Vagina (tissue), 2 donors: ENCODE measurements at regions not wholly inside any gene's neighbourhood (a gene's known extent, or its start where the extent isn't known, plus 50 kb on each side); places are given as distances from the start of the nearest gene placed in this dataset.

Experiments used
- DNase-seq, 2 donors: peaks; one replicate each; pipeline ENCODE4 v3.0.0-alpha.2; 2017; ENCODE audit errors: extremely low spot score in 2 of 2
- H3K27ac ChIP-seq: fragments of 200-600 bp; sonication (generic); one replicate; pipeline ENCODE4 v1.5.1; 2019
- H3K27me3 ChIP-seq: fragments of 200-600 bp; sonication (generic); one replicate; pipeline ENCODE4 v1.5.1; 2019
- H3K36me3 ChIP-seq, 2 donors: fragments of 200-600 bp; sonication (generic); one replicate each; pipeline ENCODE4 v1.5.1; 2017 to 2019
- H3K4me1 ChIP-seq: fragments of 200-600 bp; sonication (generic); one replicate; pipeline ENCODE4 v1.5.1; 2019
- H3K4me3 ChIP-seq, 2 donors: fragments of 200-600 bp; sonication (generic); 1 replicate in 1 of 2; 2 replicates in 1 of 2; pipeline ENCODE4 v1.5.1; 2016 to 2019
- H3K9me3 ChIP-seq: fragments of 200-600 bp; sonication (generic); one replicate; pipeline ENCODE4 v1.5.1; 2019
- CTCF ChIP-seq, 3 experiments: fragments of 450-650 bp in 2 of 3; fragments of 200-600 bp in 1 of 3; sonication (generic) in 1 of 3; IDR thresholded peaks; one replicate each; pipeline ENCODE4 v1.5.1; 2017 to 2019; ENCODE audit warnings: antibody characterized with exemption in 3 of 3, mild to moderate bottlenecking in 2 of 3, moderate library complexity in 2 of 3
- POLR2A ChIP-seq, 2 donors: fragments of 450-650 bp; IDR thresholded peaks; one replicate each; pipeline ENCODE4 v1.6.1; 2017; ENCODE audit warnings: antibody characterized with exemption in 2 of 2, mild to moderate bottlenecking in 2 of 2, moderate library complexity in 2 of 2
- POLR2AphosphoS5 ChIP-seq, 2 donors: sonication (generic); formaldehyde crosslinking; IDR thresholded peaks; one replicate each; pipeline ENCODE4 v1.9.0; 2017; ENCODE audit warnings: antibody characterized with exemption in 2 of 2, mild to moderate bottlenecking in 2 of 2, low read depth in 1 of 2; ENCODE audit not compliant: insufficient read depth in 1 of 2
- intact Hi-C: fragments of 100-400 bp; cut with DNase I; formaldehyde crosslinking; loops from one replicate; pipeline ENCODE4 v1.15.1; 2023

- Histone ChIP-seq H3K4me1 (no peaks in the 10 kb centered on the region), H3K27ac (no peak overlapping the region), H3K9me3 (no peaks in the 10 kb centered on the region), H3K4me3 (no peak overlapping the region), H3K36me3 (no peaks in the 10 kb centered on the region), H3K27me3 (no peaks in the 10 kb centered on the region)
- intact Hi-C loops = no loop called here
- DNase-seq = no peak
- no peak for TF ChIP-seq POLR2AphosphoS5 (IDR thresholded peaks at IDR 0.05; ENCODE audit: insufficient read depth in 1 of 2, low read depth in 1 of 2)
- TF ChIP-seq POLR2A (IDR thresholded peaks at IDR 0.05) = no peak
- no peak for TF ChIP-seq CTCF (IDR thresholded peaks at IDR 0.05)
Observed at GRCh38 chr3:163563485-163563884, 1514.8 kb downstream of the SI start.

- no peak overlapping the region for H3K4me3 ChIP-seq
- no peak for TF ChIP-seq POLR2A (IDR thresholded peaks at IDR 0.05)
- no peak for TF ChIP-seq CTCF (IDR thresholded peaks at IDR 0.05)
- no peak for TF ChIP-seq POLR2AphosphoS5 (IDR thresholded peaks at IDR 0.05; ENCODE audit: insufficient read depth in 1 of 2, low read depth in 1 of 2)
- no peaks in the 10 kb centered on the region for H3K27me3 ChIP-seq
- DNase-seq = no peak
- no peak overlapping the region for H3K27ac ChIP-seq
- intact Hi-C loops = no loop called here
- H3K4me1 ChIP-seq = no peaks in the 10 kb centered on the region
- no peaks in the 10 kb centered on the region for H3K36me3 ChIP-seq
- no peaks in the 10 kb centered on the region for H3K9me3 ChIP-seq
Observed at GRCh38 chr3:163562625-163563024, 1515.7 kb downstream of the SI start.

- TF ChIP-seq CTCF (IDR thresholded peaks at IDR 0.05) = no peak
- no peak for TF ChIP-seq POLR2A (IDR thresholded peaks at IDR 0.05)
- TF ChIP-seq POLR2AphosphoS5 (IDR thresholded peaks at IDR 0.05; ENCODE audit: insufficient read depth in 1 of 2, low read depth in 1 of 2) = no peak
- Histone ChIP-seq H3K9me3 (no peaks in the 10 kb centered on the region), H3K4me3 (no peak overlapping the region), H3K36me3 (no peaks in the 10 kb centered on the region), H3K4me1 (no peaks in the 10 kb centered on the region), H3K27me3 (no peaks in the 10 kb centered on the region), H3K27ac (no peak overlapping the region)
- no peak for DNase-seq
- intact Hi-C loops = no loop called here
Observed at GRCh38 chr3:163561151-163561550, 1517.1 kb downstream of the SI start.

- Histone ChIP-seq H3K36me3 (no peaks in the 10 kb centered on the region), H3K27me3 (no peaks in the 10 kb centered on the region), H3K4me1 (no peaks in the 10 kb centered on the region), H3K9me3 (no peaks in the 10 kb centered on the region), H3K27ac (no peak overlapping the region), H3K4me3 (no peak overlapping the region)
- no peak for TF ChIP-seq POLR2A (IDR thresholded peaks at IDR 0.05)
- TF ChIP-seq POLR2AphosphoS5 (IDR thresholded peaks at IDR 0.05; ENCODE audit: insufficient read depth in 1 of 2, low read depth in 1 of 2) = no peak
- no peak for TF ChIP-seq CTCF (IDR thresholded peaks at IDR 0.05)
- no peak for DNase-seq
- intact Hi-C loops = no loop called here
Observed at GRCh38 chr3:163560459-163560858, 1517.8 kb downstream of the SI start.

GRCh38 chr3:163556813-163557523 lies 1521.3 kb downstream of the SI start:
- H3K27ac ChIP-seq = no peak overlapping the region
- no peaks in the 10 kb centered on the region for H3K27me3 ChIP-seq
- intact Hi-C loops = no loop called here
- H3K4me3 ChIP-seq = no peak overlapping the region
- no peak for TF ChIP-seq CTCF (IDR thresholded peaks at IDR 0.05)
- TF ChIP-seq POLR2A (IDR thresholded peaks at IDR 0.05) = no peak
- no peak for TF ChIP-seq POLR2AphosphoS5 (IDR thresholded peaks at IDR 0.05; ENCODE audit: insufficient read depth in 1 of 2, low read depth in 1 of 2)
- no peaks in the 10 kb centered on the region for H3K9me3 ChIP-seq
- no peak for DNase-seq
- no peaks in the 10 kb centered on the region for H3K36me3 ChIP-seq
- H3K4me1 ChIP-seq = no peaks in the 10 kb centered on the region
